ENCODE measurements at regions not wholly inside any gene's neighbourhood (a gene's known extent, or its start where the extent isn't known, plus 50 kb on each side); places are given as distances from the start of the nearest gene placed in this dataset.

- no peak overlapping the region for H3K23ac ChIP-seq (ENCODE audit: low read depth, low read length, poor library complexity)
- H3K18ac ChIP-seq (ENCODE audit: low read length): no peak overlapping the region
- H3K4me3 ChIP-seq (ENCODE audit: low read length in 2 of 2): no peak overlapping the region
- no peak overlapping the region for H3K27ac ChIP-seq (replicated peaks; ENCODE audit: low read length)
- no peak overlapping the region for H3K4me2 ChIP-seq (ENCODE audit: insufficient read depth, low read length, poor library complexity, severe bottlenecking)
- no peaks in the 10 kb centered on the region for H3K79me1 ChIP-seq (ENCODE audit: low read depth, low read length)
- H2BK15ac ChIP-seq (ENCODE audit: low read length): no peak overlapping the region
- H3K4ac ChIP-seq (ENCODE audit: low read length): no peak overlapping the region
- H4K8ac ChIP-seq (ENCODE audit: low read depth, low read length): no peak overlapping the region
- no peaks in the 10 kb centered on the region for H3K9me3 ChIP-seq (replicated peaks in 1 of 2; ENCODE audit: control insufficient read depth in 2 of 2, insufficient read depth in 1 of 2, low read depth in 1 of 2, low read length in 2 of 2)
- H2BK12ac ChIP-seq (ENCODE audit: low read length): no peak overlapping the region
- no peak overlapping the region for H2BK120ac ChIP-seq (ENCODE audit: low read depth, low read length)
- WGBS, 2 donors (ENCODE audit: extremely low coverage in 2 of 2, insufficient read length in 2 of 2, insufficient replicate concordance in 1 of 2): no CpG with 5 or more reads among the region's 1 CpG
- H3K4me1 ChIP-seq (ENCODE audit: control insufficient read depth in 2 of 2, insufficient read depth in 1 of 2, low read depth in 1 of 2, low read length in 2 of 2): no peaks in the 10 kb centered on the region
- H4K91ac ChIP-seq (ENCODE audit: low read depth, low read length, poor library complexity): no peak overlapping the region
- H2AK5ac ChIP-seq (ENCODE audit: low read depth, low read length): no peak overlapping the region
- no peak for DNase-seq (ENCODE audit: low spot score)
- H2BK5ac ChIP-seq (ENCODE audit: low read length): no peak overlapping the region
- H3K14ac ChIP-seq (ENCODE audit: low read length): no peak overlapping the region
- no peak overlapping the region for H2AFZ ChIP-seq (ENCODE audit: low read length)
- H3K27me3 ChIP-seq (ENCODE audit: control insufficient read depth in 3 of 3, insufficient read depth in 3 of 3, low read depth in 1 of 3, low read length in 3 of 3): no peaks in the 10 kb centered on the region
- H3K9ac ChIP-seq (ENCODE audit: low read depth, low read length, poor library complexity): no peak overlapping the region
- H3K36me3 ChIP-seq (replicated peaks in 1 of 2; ENCODE audit: control insufficient read depth in 2 of 2, insufficient read depth in 2 of 2, low read length in 2 of 2): no peaks in the 10 kb centered on the region
Observed at GRCh38 chr2:51758081-51758480, 726.1 kb upstream of the NRXN1 start.

DNA sequence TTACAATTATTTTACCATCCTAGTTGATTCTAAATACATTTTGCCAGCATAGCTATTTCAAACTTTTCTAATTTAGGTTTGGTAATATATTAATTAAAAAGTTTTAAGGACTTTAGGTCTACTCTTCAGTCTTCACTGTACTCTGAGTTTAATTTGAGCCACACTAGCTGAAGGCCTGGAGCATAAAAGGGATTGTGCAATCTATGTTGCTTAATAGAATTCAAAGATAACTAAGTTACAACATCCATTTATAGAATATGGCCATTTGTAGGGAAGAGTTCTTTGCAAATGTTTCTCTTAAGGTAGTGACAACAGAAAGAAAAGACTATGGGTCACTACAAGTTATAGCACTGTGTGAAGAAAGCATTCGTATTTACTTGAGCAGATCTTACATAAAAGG, 702.2 kb upstream of the NRXN1 start:
- no peak overlapping the region for H3K4ac ChIP-seq (ENCODE audit: low read length)
- no peak overlapping the region for H3K27ac ChIP-seq (replicated peaks; ENCODE audit: low read length)
- no peak overlapping the region for H3K18ac ChIP-seq (ENCODE audit: low read length)
- no peaks in the 10 kb centered on the region for H3K4me1 ChIP-seq (ENCODE audit: control insufficient read depth in 2 of 2, insufficient read depth in 1 of 2, low read depth in 1 of 2, low read length in 2 of 2)
- no peak overlapping the region for H2AK5ac ChIP-seq (ENCODE audit: low read depth, low read length)
- no peaks in the 10 kb centered on the region for H3K79me1 ChIP-seq (ENCODE audit: low read depth, low read length)
- H3K9me3 ChIP-seq (replicated peaks in 1 of 2; ENCODE audit: control insufficient read depth in 2 of 2, insufficient read depth in 1 of 2, low read depth in 1 of 2, low read length in 2 of 2): no peaks in the 10 kb centered on the region
- no peak overlapping the region for H3K23ac ChIP-seq (ENCODE audit: low read depth, low read length, poor library complexity)
- no peak overlapping the region for H3K4me3 ChIP-seq (ENCODE audit: low read length in 2 of 2)
- H2BK15ac ChIP-seq (ENCODE audit: low read length): no peak overlapping the region
- H4K91ac ChIP-seq (ENCODE audit: low read depth, low read length, poor library complexity): no peak overlapping the region
- no peak overlapping the region for H2AFZ ChIP-seq (ENCODE audit: low read length)
- H2BK5ac ChIP-seq (ENCODE audit: low read length): no peak overlapping the region
- H3K9ac ChIP-seq (ENCODE audit: low read depth, low read length, poor library complexity): no peak overlapping the region
- WGBS, 2 donors (ENCODE audit: extremely low coverage in 2 of 2, insufficient read length in 2 of 2, insufficient replicate concordance in 1 of 2): no CpG with 5 or more reads among the region's 1 CpG
- no peaks in the 10 kb centered on the region for H3K36me3 ChIP-seq (replicated peaks in 1 of 2; ENCODE audit: control insufficient read depth in 2 of 2, insufficient read depth in 2 of 2, low read length in 2 of 2)
- no peak overlapping the region for H2BK12ac ChIP-seq (ENCODE audit: low read length)
- DNase-seq (ENCODE audit: low spot score): no peak
- no peak overlapping the region for H3K4me2 ChIP-seq (ENCODE audit: insufficient read depth, low read length, poor library complexity, severe bottlenecking)
- H3K14ac ChIP-seq (ENCODE audit: low read length): no peak overlapping the region
- no peak overlapping the region for H4K8ac ChIP-seq (ENCODE audit: low read depth, low read length)
- H3K27me3 ChIP-seq (ENCODE audit: control insufficient read depth in 3 of 3, insufficient read depth in 3 of 3, low read depth in 1 of 3, low read length in 3 of 3): no peaks in the 10 kb centered on the region
- no peak overlapping the region for H2BK120ac ChIP-seq (ENCODE audit: low read depth, low read length)

DNA sequence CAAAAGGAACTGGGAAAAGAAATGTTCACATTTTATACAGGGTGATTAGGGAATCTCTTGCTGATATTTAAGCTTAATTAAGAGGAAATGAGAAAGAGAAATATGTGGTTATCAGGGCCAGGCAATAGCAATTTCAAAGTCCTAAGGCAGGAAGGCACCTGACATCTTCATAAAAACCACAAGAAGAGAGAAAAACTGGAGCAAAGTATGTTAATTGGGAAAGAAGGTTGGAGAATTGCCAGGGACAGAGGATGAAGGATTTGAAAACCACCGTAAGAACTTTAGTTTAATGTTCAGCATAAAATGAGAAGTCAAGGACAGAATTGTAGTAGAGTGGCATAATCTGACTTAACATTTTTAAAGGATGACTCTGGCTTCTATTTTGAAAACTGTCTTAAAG, 691.8 kb upstream of the NRXN1 start:
- Histone ChIP-seq H2AK5ac (ENCODE audit: low read depth, low read length) (no peak overlapping the region), H3K36me3 (replicated peaks in 1 of 2; ENCODE audit: control insufficient read depth in 2 of 2, insufficient read depth in 2 of 2, low read length in 2 of 2) (no peaks in the 10 kb centered on the region), H3K23ac (ENCODE audit: low read depth, low read length, poor library complexity) (no peak overlapping the region), H2AFZ (ENCODE audit: low read length) (no peak overlapping the region), H4K8ac (ENCODE audit: low read depth, low read length) (no peak overlapping the region), H4K91ac (ENCODE audit: low read depth, low read length, poor library complexity) (no peak overlapping the region), H2BK12ac (ENCODE audit: low read length) (no peak overlapping the region), H3K4me3 (ENCODE audit: low read length in 2 of 2) (no peak overlapping the region), H2BK120ac (ENCODE audit: low read depth, low read length) (no peak overlapping the region), H3K79me1 (ENCODE audit: low read depth, low read length) (no peaks in the 10 kb centered on the region), H3K9ac (ENCODE audit: low read depth, low read length, poor library complexity) (no peak overlapping the region), H3K9me3 (replicated peaks in 1 of 2; ENCODE audit: control insufficient read depth in 2 of 2, insufficient read depth in 1 of 2, low read depth in 1 of 2, low read length in 2 of 2) (no peaks in the 10 kb centered on the region), H3K14ac (ENCODE audit: low read length) (no peak overlapping the region), H2BK5ac (ENCODE audit: low read length) (no peak overlapping the region), H3K4me2 (ENCODE audit: insufficient read depth, low read length, poor library complexity, severe bottlenecking) (no peak overlapping the region), H3K27ac (replicated peaks; ENCODE audit: low read length) (no peak overlapping the region), H3K4ac (ENCODE audit: low read length) (no peak overlapping the region), H3K27me3 (ENCODE audit: control insufficient read depth in 3 of 3, insufficient read depth in 3 of 3, low read depth in 1 of 3, low read length in 3 of 3) (no peaks in the 10 kb centered on the region), H3K18ac (ENCODE audit: low read length) (no peak overlapping the region), H3K4me1 (ENCODE audit: control insufficient read depth in 2 of 2, insufficient read depth in 1 of 2, low read depth in 1 of 2, low read length in 2 of 2) (no peaks in the 10 kb centered on the region), H2BK15ac (ENCODE audit: low read length) (no peak overlapping the region)
- no peak for DNase-seq (ENCODE audit: low spot score)
- WGBS, 2 donors (ENCODE audit: extremely low coverage in 2 of 2, insufficient read length in 2 of 2, insufficient replicate concordance in 1 of 2): no CpG with 5 or more reads among the region's 1 CpG

GRCh38 chr2:51722311-51722710, 690.4 kb upstream of the NRXN1 start:
- H3K18ac ChIP-seq (ENCODE audit: low read length): no peak overlapping the region
- H3K27ac ChIP-seq (replicated peaks; ENCODE audit: low read length): no peak overlapping the region
- H3K9ac ChIP-seq (ENCODE audit: low read depth, low read length, poor library complexity): no peak overlapping the region
- no peaks in the 10 kb centered on the region for H3K79me1 ChIP-seq (ENCODE audit: low read depth, low read length)
- H2BK15ac ChIP-seq (ENCODE audit: low read length): no peak overlapping the region
- H3K4me1 ChIP-seq (ENCODE audit: control insufficient read depth in 2 of 2, insufficient read depth in 1 of 2, low read depth in 1 of 2, low read length in 2 of 2): no peaks in the 10 kb centered on the region
- no peak overlapping the region for H2AFZ ChIP-seq (ENCODE audit: low read length)
- no peak overlapping the region for H2BK5ac ChIP-seq (ENCODE audit: low read length)
- H4K8ac ChIP-seq (ENCODE audit: low read depth, low read length): no peak overlapping the region
- no peak for DNase-seq (ENCODE audit: low spot score)
- H2AK5ac ChIP-seq (ENCODE audit: low read depth, low read length): no peak overlapping the region
- H3K36me3 ChIP-seq (replicated peaks in 1 of 2; ENCODE audit: control insufficient read depth in 2 of 2, insufficient read depth in 2 of 2, low read length in 2 of 2): no peaks in the 10 kb centered on the region
- H3K23ac ChIP-seq (ENCODE audit: low read depth, low read length, poor library complexity): no peak overlapping the region
- H4K91ac ChIP-seq (ENCODE audit: low read depth, low read length, poor library complexity): no peak overlapping the region
- no peak overlapping the region for H3K4me3 ChIP-seq (ENCODE audit: low read length in 2 of 2)
- H3K14ac ChIP-seq (ENCODE audit: low read length): no peak overlapping the region
- H3K4ac ChIP-seq (ENCODE audit: low read length): no peak overlapping the region
- WGBS, 2 donors (ENCODE audit: extremely low coverage in 2 of 2, insufficient read length in 2 of 2, insufficient replicate concordance in 1 of 2): 100% methylated on average over 1 of the region's 1 CpG; no CpG with 5 or more reads in 1 of the 2 donors
- no peak overlapping the region for H2BK120ac ChIP-seq (ENCODE audit: low read depth, low read length)
- H3K9me3 ChIP-seq (replicated peaks in 1 of 2; ENCODE audit: control insufficient read depth in 2 of 2, insufficient read depth in 1 of 2, low read depth in 1 of 2, low read length in 2 of 2): no peaks in the 10 kb centered on the region
- H3K4me2 ChIP-seq (ENCODE audit: insufficient read depth, low read length, poor library complexity, severe bottlenecking): no peak overlapping the region
- H2BK12ac ChIP-seq (ENCODE audit: low read length): no peak overlapping the region
- no peaks in the 10 kb centered on the region for H3K27me3 ChIP-seq (ENCODE audit: control insufficient read depth in 3 of 3, insufficient read depth in 3 of 3, low read depth in 1 of 3, low read length in 3 of 3)

Measured in neuronal stem cell (in vitro differentiated cells).